ENCODE measurements at regions not wholly inside any gene's neighbourhood (a gene's known extent, or its start where the extent isn't known, plus 50 kb on each side); places are given as distances from the start of the nearest gene placed in this dataset.

DNA sequence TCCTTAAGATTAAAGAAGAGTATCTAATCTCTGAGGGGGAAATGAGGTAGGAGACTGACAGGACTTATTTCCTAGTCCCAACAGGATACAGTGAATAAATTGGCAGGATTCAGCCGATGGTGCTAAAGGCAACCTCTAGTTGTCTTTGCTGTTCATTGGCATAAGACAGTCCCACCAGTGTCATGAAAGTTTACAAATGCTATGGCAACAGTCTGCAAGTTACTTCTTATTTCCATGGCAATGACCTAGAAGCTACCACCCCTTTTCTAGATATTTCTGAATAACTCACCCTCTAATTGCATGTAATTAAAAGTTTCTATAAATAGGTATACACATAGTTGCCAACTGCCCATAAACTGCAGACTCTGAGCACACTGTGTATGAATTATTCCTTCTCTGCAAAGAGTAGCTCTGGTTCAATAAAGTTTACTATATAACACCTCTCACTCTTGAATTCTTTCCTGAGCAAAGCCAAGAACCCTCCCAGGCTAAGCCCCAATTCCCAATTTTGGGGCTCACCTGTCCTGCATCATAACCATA is 172.7 kb upstream of the LRATD1 start:
- no peak for TF ChIP-seq POLR2A (IDR thresholded peaks at IDR 0.05)
- TF ChIP-seq, protein P1, sequence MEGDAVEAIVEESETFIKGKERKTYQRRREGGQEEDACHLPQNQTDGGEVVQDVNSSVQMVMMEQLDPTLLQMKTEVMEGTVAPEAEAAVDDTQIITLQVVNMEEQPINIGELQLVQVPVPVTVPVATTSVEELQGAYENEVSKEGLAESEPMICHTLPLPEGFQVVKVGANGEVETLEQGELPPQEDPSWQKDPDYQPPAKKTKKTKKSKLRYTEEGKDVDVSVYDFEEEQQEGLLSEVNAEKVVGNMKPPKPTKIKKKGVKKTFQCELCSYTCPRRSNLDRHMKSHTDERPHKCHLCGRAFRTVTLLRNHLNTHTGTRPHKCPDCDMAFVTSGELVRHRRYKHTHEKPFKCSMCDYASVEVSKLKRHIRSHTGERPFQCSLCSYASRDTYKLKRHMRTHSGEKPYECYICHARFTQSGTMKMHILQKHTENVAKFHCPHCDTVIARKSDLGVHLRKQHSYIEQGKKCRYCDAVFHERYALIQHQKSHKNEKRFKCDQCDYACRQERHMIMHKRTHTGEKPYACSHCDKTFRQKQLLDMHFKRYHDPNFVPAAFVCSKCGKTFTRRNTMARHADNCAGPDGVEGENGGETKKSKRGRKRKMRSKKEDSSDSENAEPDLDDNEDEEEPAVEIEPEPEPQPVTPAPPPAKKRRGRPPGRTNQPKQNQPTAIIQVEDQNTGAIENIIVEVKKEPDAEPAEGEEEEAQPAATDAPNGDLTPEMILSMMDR (IDR thresholded peaks at IDR 0.05), result no peak
- no peak overlapping the region for H3K4me3 ChIP-seq
- no peaks in the 10 kb centered on the region for H3K4me1 ChIP-seq
- ATAC-seq (no peak), DNase-seq (no peak)
- no peaks in the 10 kb centered on the region for H3K9me3 ChIP-seq
- H3K36me3 ChIP-seq, result no peaks in the 10 kb centered on the region
- intact Hi-C loops (cut with DNase I), result no loop called here
- 36% methylated on average over 1 of the region's 1 CpG for WGBS (ENCODE audit: insufficient coverage, low coverage, low lambda C conversion rate, missing lambda C conversion rate)
- H3K27ac ChIP-seq, result no peak overlapping the region
- no peaks in the 10 kb centered on the region for H3K27me3 ChIP-seq

DNA sequence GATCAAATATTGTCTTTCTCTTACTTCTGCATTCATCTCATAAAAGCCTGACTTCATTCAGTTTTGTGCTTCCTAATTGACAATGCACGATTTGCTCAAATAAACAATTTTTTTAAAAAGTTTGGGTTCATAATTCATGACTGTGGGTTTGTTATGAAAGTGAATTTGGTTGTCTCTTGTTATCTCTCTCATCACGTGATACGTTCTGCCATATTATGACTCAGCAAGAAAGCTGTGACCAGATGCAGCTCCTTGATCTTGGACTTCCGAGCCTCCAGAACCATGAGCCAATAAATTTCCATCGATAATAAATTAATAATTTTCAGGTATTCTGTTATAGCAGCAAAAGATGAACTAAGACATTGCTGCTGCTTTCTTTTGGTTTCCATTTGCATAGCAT is 156.5 kb upstream of the LRATD1 start:
- no peak for ATAC-seq
- peaks cover 0 to 19% (median 4%) of the 10 kb centered on the region in 4 donors for H3K4me1 ChIP-seq
- no peaks in the 10 kb centered on the region for H3K36me3 ChIP-seq
- H3K27ac ChIP-seq, result no peak overlapping the region
- no peaks in the 10 kb centered on the region for H3K27me3 ChIP-seq
- H3K9me3 ChIP-seq, result no peaks in the 10 kb centered on the region
- 60% methylated on average over 5 of the region's 5 CpGs for WGBS (ENCODE audit: insufficient coverage, low coverage, low lambda C conversion rate, missing lambda C conversion rate)
- intact Hi-C loops (cut with DNase I), result no loop called here
- H3K4me3 ChIP-seq, result no peak overlapping the region
- TF ChIP-seq, protein P1 (IDR thresholded peaks at IDR 0.05), result no peak
- no peak for TF ChIP-seq POLR2A (IDR thresholded peaks at IDR 0.05)
- DNase-seq, result no peak

DNA sequence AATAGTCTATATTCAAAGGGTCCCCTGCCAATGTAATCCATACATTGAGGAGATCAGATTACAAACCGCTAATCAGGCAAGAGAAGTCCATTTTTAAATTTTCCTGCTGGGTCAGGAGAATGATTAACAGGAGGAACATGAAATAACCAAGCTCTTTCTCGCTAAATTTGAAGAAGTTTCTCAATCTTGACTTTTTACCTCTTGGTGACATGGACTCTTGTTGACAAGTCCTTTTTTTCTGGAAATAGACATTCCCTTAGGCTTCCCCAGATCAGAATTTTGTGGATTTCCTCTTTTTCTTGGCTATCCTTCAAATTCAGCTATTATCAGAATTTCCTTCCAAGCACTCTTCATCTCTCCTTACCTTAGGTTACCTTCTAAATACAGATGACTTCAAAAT is 153.0 kb upstream of the LRATD1 start:
- intact Hi-C loops (cut with DNase I), result no loop called here
- 21% methylated on average over 2 of the region's 2 CpGs for WGBS (ENCODE audit: insufficient coverage, low coverage, low lambda C conversion rate, missing lambda C conversion rate)
- DNase-seq (no peak), ATAC-seq (peak in 3 of 4 donors; percentile 62 to 88 (median 64))
- H3K27ac ChIP-seq, result peak overlapping the region in 1 of 3 donors; percentile 26
- peaks cover 0 to 19% (median 4%) of the 10 kb centered on the region in 4 donors for H3K4me1 ChIP-seq
- no peaks in the 10 kb centered on the region for H3K9me3 ChIP-seq
- no peak overlapping the region for H3K4me3 ChIP-seq
- H3K36me3 ChIP-seq, result no peaks in the 10 kb centered on the region
- H3K27me3 ChIP-seq, result no peaks in the 10 kb centered on the region
- no peak for TF ChIP-seq POLR2A (IDR thresholded peaks at IDR 0.05)
- TF ChIP-seq, protein P1 (IDR thresholded peaks at IDR 0.05), result no peak

DNA sequence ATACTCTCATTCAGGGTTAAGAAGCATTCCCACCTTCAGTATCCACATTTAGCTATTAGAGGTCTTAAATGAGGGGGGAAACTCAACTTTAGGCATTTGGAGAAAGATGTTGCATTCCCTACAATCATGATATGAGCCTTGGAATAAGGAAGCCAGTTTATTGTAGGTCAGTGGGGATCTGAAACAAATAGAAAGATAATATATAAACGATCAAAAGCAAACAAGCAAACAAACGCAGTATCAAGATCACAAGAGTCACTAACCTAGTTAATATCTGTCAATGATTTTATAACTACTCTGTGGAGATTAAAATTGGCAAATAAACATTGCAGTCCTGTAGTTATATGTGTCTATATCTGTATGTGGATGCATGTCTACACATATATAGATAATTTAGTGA is 152.4 kb upstream of the LRATD1 start:
- Histone ChIP-seq H3K9me3 (no peaks in the 10 kb centered on the region), H3K36me3 (no peaks in the 10 kb centered on the region), H3K4me3 (no peak overlapping the region), H3K27me3 (no peaks in the 10 kb centered on the region), H3K27ac (peak overlapping the region in 1 of 3 donors; percentile 26), H3K4me1 (peaks cover 0 to 19% (median 4%) of the 10 kb centered on the region in 4 donors)
- ATAC-seq (peak in 2 of 4 donors; percentile 50 to 53), DNase-seq (no peak)
- 15% methylated on average over 2 of the region's 2 CpGs for WGBS (ENCODE audit: insufficient coverage, low coverage, low lambda C conversion rate, missing lambda C conversion rate)
- no peak for TF ChIP-seq POLR2A (IDR thresholded peaks at IDR 0.05)
- TF ChIP-seq, protein P1 (IDR thresholded peaks at IDR 0.05), result no peak
- intact Hi-C loops (cut with DNase I), result no loop called here

All from right lobe of liver (tissue), 6 donors.